GM23338 (cell line): ENCODE measurements at regions not wholly inside any gene's neighbourhood (a gene's known extent, or its start where the extent isn't known, plus 50 kb on each side); places are given as distances from the start of the nearest gene placed in this dataset.

ENCODE experiments used
- CTCF ChIP-seq, 2 experiments: fragments of 200-600 bp in 1 of 2; sonication (generic) in 1 of 2; conservative IDR thresholded peaks; 2 replicates each; pipeline versions ENCODE4 v1.5.1 to v1.6.1; 2016 to 2017; ENCODE audit warnings: antibody characterized with exemption in 2 of 2, low read depth in 2 of 2, mild to moderate bottlenecking in 2 of 2, moderate library complexity in 1 of 2
- EZH2 ChIP-seq: fragments of 200-600 bp; sonication (generic); IDR thresholded peaks from one replicate; pipeline ENCODE4 v1.8.0; 2017; ENCODE audit warnings: antibody characterized with exemption, mild to moderate bottlenecking, low read depth; ENCODE audit not compliant: unreplicated experiment
- EZH2phosphoT487 ChIP-seq: fragments of 200-600 bp; sonication (generic); IDR thresholded peaks from one replicate; pipeline ENCODE4 v1.8.1; 2018; ENCODE audit warnings: antibody characterized with exemption; ENCODE audit not compliant: unreplicated experiment
- POLR2AphosphoS5 ChIP-seq: IDR thresholded peaks from 2 replicates; pipeline ENCODE4 v1.6.1; 2016; ENCODE audit warnings: antibody characterized with exemption, low read depth
- REST ChIP-seq: IDR thresholded peaks from one replicate; pipeline ENCODE4 v1.6.1; 2018; ENCODE audit warnings: antibody characterized with exemption; ENCODE audit not compliant: unreplicated experiment
- ZNF462 ChIP-seq: fragments of 250-450 bp; sonication (Bioruptor Pico); IDR thresholded peaks from 2 replicates; pipeline ENCODE4 v1.5.0; 2020; ENCODE audit warnings: mild to moderate bottlenecking, moderate library complexity

- TF ChIP-seq EZH2: no peak
- TF ChIP-seq CTCF (conservative IDR thresholded peaks at IDR 0.05; ENCODE audit: low read depth in 2 of 2): peak; percentile 66 to 81
- no peak for TF ChIP-seq POLR2AphosphoS5
- no peak for TF ChIP-seq REST
- no peak for TF ChIP-seq ZNF462
- no peak for TF ChIP-seq EZH2phosphoT487
Observed at GRCh38 chr15:25933456-25934158, 70.5 kb upstream of the ATP10A start.
